22Rv1 (cell line): ENCODE measurements at regions not wholly inside any gene's neighbourhood (a gene's known extent, or its start where the extent isn't known, plus 50 kb on each side); places are given as distances from the start of the nearest gene placed in this dataset.

Source experiments
- H3K27ac ChIP-seq: fragments of 450-650 bp; 2 replicates; pipeline ENCODE4 v1.5.1; 2017
- ZFX ChIP-seq: fragments of 450-650 bp; IDR thresholded peaks from 2 replicates; pipeline ENCODE4 v1.6.1; 2017; ENCODE audit warnings: antibody characterized with exemption, borderline replicate concordance
- TF ChIP-seq, protein P1 (sequence below): fragments of 450-650 bp; IDR thresholded peaks from 2 replicates; pipeline ENCODE4 v1.5.1; 2017; ENCODE audit warnings: mild to moderate bottlenecking

DNA sequence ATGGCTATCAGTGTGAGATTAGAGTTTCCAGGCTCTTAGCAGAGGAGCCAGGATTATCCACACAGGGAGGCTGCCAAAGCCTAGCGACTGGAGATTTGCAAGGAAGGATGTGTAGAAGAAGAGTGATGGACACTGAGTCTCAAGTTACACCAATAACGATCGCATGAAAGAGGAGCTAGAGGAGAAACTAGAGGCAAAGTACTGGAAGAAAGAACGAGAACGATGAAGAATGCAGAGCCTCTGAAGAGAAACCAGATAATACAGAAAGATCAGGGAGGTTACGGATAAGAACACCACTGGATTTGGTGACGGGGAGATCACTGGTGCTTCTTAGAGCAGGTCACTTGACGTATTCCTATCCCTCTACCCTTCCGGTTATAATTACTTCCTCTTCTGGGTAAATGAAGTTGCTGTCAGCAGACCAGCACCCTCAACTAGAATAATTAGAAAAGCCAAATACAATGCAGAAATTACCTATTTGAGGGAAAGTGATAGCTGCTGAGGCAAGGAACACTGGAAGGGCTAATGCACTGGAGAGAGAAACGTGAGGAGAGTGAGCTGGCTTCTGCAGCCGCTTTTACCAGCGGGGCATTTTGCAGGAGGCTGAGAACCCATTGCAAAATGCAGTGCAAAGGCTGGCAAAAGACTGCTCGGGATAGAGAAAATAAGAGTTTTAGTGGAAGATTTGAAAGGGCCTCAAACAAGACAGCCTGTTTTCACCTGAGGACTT, 93.1 kb upstream of the HIF1A start:
- no peak overlapping the region for H3K27ac ChIP-seq
- TF ChIP-seq ZFX: no peak
- TF ChIP-seq, protein P1, sequence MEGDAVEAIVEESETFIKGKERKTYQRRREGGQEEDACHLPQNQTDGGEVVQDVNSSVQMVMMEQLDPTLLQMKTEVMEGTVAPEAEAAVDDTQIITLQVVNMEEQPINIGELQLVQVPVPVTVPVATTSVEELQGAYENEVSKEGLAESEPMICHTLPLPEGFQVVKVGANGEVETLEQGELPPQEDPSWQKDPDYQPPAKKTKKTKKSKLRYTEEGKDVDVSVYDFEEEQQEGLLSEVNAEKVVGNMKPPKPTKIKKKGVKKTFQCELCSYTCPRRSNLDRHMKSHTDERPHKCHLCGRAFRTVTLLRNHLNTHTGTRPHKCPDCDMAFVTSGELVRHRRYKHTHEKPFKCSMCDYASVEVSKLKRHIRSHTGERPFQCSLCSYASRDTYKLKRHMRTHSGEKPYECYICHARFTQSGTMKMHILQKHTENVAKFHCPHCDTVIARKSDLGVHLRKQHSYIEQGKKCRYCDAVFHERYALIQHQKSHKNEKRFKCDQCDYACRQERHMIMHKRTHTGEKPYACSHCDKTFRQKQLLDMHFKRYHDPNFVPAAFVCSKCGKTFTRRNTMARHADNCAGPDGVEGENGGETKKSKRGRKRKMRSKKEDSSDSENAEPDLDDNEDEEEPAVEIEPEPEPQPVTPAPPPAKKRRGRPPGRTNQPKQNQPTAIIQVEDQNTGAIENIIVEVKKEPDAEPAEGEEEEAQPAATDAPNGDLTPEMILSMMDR: no peak

DNA sequence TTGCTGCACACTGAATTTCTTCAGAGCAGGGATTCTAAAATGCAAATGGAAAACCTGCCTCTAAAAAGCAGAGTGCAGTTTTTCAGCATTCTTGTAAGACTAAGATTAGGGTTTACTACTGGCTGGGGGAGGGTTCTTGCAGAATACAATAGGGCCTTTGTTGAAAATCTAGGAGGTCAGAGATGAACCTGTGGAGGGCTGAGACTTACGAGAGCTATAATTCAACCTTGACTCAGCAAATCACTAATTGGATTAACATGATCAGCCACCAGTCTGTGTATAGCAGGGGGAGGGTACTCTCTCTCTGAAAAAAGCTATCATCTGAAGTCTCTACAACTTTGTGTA, 92.6 kb upstream of the HIF1A start:
- no peak for TF ChIP-seq ZFX
- TF ChIP-seq, protein P1: no peak

DNA sequence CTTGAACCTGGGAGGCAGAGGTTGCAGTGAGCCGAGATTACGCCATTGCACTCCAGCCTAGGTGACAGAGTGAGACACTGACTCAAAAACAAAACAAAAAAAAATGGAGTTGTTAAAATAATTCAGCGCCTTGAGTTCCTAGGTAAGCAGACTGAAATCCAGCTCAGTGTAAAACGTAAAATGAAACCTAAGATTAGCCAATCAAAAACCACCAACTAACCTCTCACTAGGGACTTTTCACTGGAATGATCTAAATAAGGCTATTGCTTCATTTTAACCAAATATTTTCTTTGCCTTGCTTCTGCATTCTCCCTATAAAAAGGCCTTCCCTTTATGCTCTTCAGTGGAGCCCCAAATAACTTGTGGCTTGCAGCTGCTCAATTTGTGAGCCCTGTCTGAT, 91.6 kb upstream of the HIF1A start:
- no peak overlapping the region for H3K27ac ChIP-seq
- TF ChIP-seq ZFX: no peak

More for the DNA sequence above, 92.6 kb upstream of the HIF1A start:
- no peak overlapping the region for H3K27ac ChIP-seq

DNA sequence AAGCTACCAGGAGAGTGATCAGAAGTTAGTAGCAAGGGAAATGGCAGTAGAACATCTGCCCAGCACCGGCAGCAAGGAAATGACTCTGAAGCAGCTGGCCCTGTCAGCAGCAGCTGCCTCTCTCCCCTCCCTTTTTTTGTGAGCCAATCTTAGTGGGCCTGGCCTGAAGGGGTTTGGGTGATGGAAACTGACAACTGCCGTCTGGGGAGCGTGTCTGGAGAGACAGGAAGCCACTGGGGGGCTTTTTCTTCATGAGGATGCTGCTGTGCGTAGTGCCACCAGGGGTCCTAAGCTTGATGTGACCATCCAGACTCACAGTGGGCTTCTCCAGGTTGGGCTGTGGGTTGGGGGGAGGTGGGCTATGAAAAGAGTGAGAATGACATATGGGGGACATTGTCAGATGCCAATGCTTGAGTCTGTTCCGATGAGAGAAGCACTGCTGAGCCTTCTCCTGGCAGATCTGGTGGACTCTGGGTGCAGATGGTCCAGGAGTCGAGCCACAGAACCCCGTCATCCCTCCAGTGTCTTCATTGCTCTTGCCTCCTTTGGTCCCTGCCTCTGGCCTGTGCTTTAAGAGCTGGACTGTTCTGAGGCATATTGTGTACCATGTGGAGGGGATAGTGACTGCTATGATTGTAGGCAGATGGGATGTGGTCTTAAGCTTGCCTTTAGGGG, 87.6 kb upstream of the HIF1A start:
- TF ChIP-seq ZFX: no peak
- TF ChIP-seq, protein P1: no peak
- no peak overlapping the region for H3K27ac ChIP-seq

DNA sequence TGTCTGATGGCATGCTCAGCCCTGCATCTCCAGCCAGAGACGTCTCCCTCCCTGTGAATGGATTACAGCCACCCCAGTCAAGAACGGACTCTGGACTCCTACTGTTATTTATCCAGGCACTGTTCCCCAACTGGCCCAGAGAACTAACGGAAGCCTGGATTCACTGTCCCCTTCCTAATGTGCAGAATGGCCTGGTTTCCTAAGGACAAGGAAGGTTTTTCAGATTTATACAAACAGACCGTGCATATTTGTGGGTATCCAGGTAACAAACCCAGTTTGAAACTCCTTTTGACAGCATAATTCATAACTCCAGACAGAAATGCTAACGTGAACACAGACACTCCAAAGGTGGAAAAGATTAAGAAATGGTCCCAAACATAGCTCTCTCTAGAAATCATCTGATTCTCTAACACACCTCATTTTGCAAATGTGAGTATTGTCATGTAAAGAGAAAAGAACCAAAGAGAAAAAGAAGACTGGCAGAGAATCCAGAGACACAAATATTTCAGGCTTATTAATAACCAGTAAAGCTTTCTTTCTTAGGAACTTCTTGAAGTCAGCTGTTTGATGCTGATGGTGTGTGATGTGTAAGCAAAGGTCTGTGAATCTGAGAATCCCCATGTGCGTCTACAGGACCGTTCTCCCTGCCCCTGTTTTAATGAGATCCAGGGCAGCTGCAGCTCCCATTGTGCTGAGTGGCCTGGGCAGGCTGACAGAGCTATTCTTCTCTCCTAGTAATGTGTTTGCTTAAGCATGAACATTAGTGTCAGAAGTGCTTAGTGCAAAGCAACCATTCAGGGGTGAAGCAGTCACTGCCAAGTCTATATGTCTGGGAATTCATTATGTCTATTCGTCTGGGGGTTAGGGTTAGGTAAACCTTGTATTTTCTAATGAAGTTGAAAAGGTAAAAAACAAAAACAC, 86.8 kb upstream of the HIF1A start:
- H3K27ac ChIP-seq: no peak overlapping the region
- TF ChIP-seq ZFX: no peak
- TF ChIP-seq, protein P1: no peak

DNA sequence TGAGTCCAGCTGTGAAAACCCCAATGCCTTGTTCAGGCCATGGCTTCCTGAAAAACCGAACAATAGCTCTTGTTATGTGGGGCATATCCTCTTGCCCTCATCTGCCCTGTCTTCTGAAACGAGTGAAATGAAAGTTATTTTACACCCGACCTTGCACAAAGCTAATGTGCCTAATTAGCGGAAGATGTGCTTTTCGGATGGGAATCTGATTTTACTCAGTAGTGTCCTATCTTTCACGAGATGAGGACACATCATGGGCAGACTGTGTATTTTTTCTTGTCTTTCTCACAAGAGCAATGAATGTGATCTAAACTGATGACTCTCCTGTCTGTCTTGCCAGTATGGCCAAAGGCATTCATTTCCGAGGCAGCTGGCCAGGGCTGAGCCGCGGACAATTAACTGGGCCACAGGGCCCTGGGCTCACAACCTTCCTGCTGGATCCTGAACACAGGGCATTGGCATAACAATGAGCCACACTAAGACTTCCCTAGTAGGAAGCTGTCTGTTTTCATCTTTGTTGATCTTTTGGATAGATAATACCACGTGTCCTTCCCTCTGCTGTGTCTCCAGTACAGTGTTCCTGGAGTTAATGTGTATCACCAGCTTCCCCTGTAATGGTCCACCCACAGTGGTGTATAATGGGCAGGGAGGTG, 86.0 kb upstream of the HIF1A start:
- TF ChIP-seq ZFX: no peak
- TF ChIP-seq, protein P1: no peak
- H3K27ac ChIP-seq: no peak overlapping the region

DNA sequence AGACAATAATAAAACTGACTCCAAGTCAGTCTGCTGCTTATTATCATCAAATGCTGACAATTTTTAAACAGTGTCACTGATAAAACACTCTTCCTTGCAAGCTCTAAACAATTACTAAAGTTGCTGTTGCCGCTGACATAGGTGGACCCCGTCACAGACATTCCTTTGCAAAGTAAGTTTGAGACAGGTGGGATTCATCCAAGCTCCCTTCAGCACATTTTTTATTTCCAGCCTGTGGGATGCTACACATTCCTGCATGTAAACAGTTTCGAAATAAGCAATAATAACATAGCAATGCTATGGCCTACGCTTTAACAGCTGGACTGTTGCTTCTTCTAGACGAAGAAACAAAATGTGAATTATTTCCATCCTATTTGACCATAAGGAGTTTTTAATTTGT, 85.4 kb upstream of the HIF1A start:
- no peak overlapping the region for H3K27ac ChIP-seq
- TF ChIP-seq, protein P1: no peak
